ENCODE measurements at regions not wholly inside any gene's neighbourhood (a gene's known extent, or its start where the extent isn't known, plus 50 kb on each side); places are given as distances from the start of the nearest gene placed in this dataset.

GRCh38 chr3:56971816-56972215 is 88.6 kb upstream of the SPATA12 start:
- H3K4me3 ChIP-seq (ENCODE audit: low read depth, low read length) = no peak overlapping the region
- H3K27me3 ChIP-seq (ENCODE audit: control insufficient read depth, insufficient read depth, low read length) = no peaks in the 10 kb centered on the region
- H3K36me3 ChIP-seq (ENCODE audit: control insufficient read depth, insufficient read depth, low read length) = no peaks in the 10 kb centered on the region
- no peak for TF ChIP-seq CTCF (IDR thresholded peaks at IDR 0.05; ENCODE audit: insufficient read depth, low read length, severe bottlenecking)
- FAIRE-seq = no peak
- no peak for DNase-seq (ENCODE audit: low read depth)

GRCh38 chr3:56971261-56971660 is 89.2 kb upstream of the SPATA12 start:
- Histone ChIP-seq H3K4me3 (ENCODE audit: low read depth, low read length) (no peak overlapping the region), H3K27me3 (ENCODE audit: control insufficient read depth, insufficient read depth, low read length) (no peaks in the 10 kb centered on the region), H3K36me3 (ENCODE audit: control insufficient read depth, insufficient read depth, low read length) (no peaks in the 10 kb centered on the region)
- DNase-seq (ENCODE audit: low read depth) (no peak), FAIRE-seq (no peak)
- TF ChIP-seq CTCF (IDR thresholded peaks at IDR 0.05; ENCODE audit: insufficient read depth, low read length, severe bottlenecking) = no peak

GRCh38 chr3:56970461-56970879 is 90.0 kb upstream of the SPATA12 start:
- no peak overlapping the region for H3K4me3 ChIP-seq (ENCODE audit: low read depth, low read length)
- TF ChIP-seq CTCF (IDR thresholded peaks at IDR 0.05; ENCODE audit: insufficient read depth, low read length, severe bottlenecking) = no peak
- no peaks in the 10 kb centered on the region for H3K27me3 ChIP-seq (ENCODE audit: control insufficient read depth, insufficient read depth, low read length)
- no peak for DNase-seq (ENCODE audit: low read depth)
- no peak for FAIRE-seq
- H3K36me3 ChIP-seq (ENCODE audit: control insufficient read depth, insufficient read depth, low read length) = no peaks in the 10 kb centered on the region

- FAIRE-seq (no peak), DNase-seq (ENCODE audit: low read depth) (no peak)
- Histone ChIP-seq H3K4me3 (ENCODE audit: low read depth, low read length) (no peak overlapping the region), H3K36me3 (ENCODE audit: control insufficient read depth, insufficient read depth, low read length) (no peaks in the 10 kb centered on the region), H3K27me3 (ENCODE audit: control insufficient read depth, insufficient read depth, low read length) (no peaks in the 10 kb centered on the region)
- TF ChIP-seq CTCF (IDR thresholded peaks at IDR 0.05; ENCODE audit: insufficient read depth, low read length, severe bottlenecking) = no peak
Observed at GRCh38 chr3:56969851-56970250, 90.6 kb upstream of the SPATA12 start.

GRCh38 chr3:56966509-56966908 is 94.0 kb upstream of the SPATA12 start:
- TF ChIP-seq CTCF (IDR thresholded peaks at IDR 0.05; ENCODE audit: insufficient read depth, low read length, severe bottlenecking) = no peak
- DNase-seq (ENCODE audit: low read depth) = no peak

GRCh38 chr3:56966104-56966503 is 94.4 kb upstream of the SPATA12 start:
- FAIRE-seq (no peak), DNase-seq (ENCODE audit: low read depth) (no peak)
- Histone ChIP-seq H3K4me3 (ENCODE audit: low read depth, low read length) (no peak overlapping the region), H3K36me3 (ENCODE audit: control insufficient read depth, insufficient read depth, low read length) (no peaks in the 10 kb centered on the region), H3K27me3 (ENCODE audit: control insufficient read depth, insufficient read depth, low read length) (no peaks in the 10 kb centered on the region)
- no peak for TF ChIP-seq CTCF (IDR thresholded peaks at IDR 0.05; ENCODE audit: insufficient read depth, low read length, severe bottlenecking)

More at GRCh38 chr3:56966509-56966908, 94.0 kb upstream of the SPATA12 start:
- no peaks in the 10 kb centered on the region for H3K36me3 ChIP-seq (ENCODE audit: control insufficient read depth, insufficient read depth, low read length)
- H3K4me3 ChIP-seq (ENCODE audit: low read depth, low read length) = no peak overlapping the region
- no peaks in the 10 kb centered on the region for H3K27me3 ChIP-seq (ENCODE audit: control insufficient read depth, insufficient read depth, low read length)
- no peak for FAIRE-seq
